Transverse colon (tissue), 3 donors: ENCODE measurements at regions not wholly inside any gene's neighbourhood (a gene's known extent, or its start where the extent isn't known, plus 50 kb on each side); places are given as distances from the start of the nearest gene placed in this dataset.

ENCODE experiments used
- CTCF ChIP-seq, 5 experiments: fragments of 200-600 bp in 3 of 5; fragments of 450-650 bp in 2 of 5; sonication (generic) in 3 of 5; IDR thresholded peaks; 1 replicate in 2 of 5; 2 replicates in 3 of 5; pipeline ENCODE4 v1.5.1; 2016 to 2017; ENCODE audit warnings: antibody characterized with exemption in 5 of 5, inconsistent platforms in 3 of 5, mild to moderate bottlenecking in 2 of 5, moderate library complexity in 1 of 5
- EP300 ChIP-seq: sonication (generic); formaldehyde crosslinking; IDR thresholded peaks from one replicate; pipeline ENCODE4 v1.6.1; 2017; ENCODE audit warnings: antibody characterized with exemption, low read depth
- POLR2A ChIP-seq: fragments of 450-650 bp; IDR thresholded peaks from one replicate; pipeline ENCODE4 v1.6.1; 2016; ENCODE audit warnings: antibody characterized with exemption, mild to moderate bottlenecking, moderate library complexity

- no peak for TF ChIP-seq CTCF (IDR thresholded peaks at IDR 0.05)
- TF ChIP-seq POLR2A: no peak
- no peak for TF ChIP-seq EP300
These were observed 200.2 kb upstream of the DPH6 start for GRCh38 chr15:35746121-35746520.
